SK-N-SH (cell line): ENCODE measurements at regions not wholly inside any gene's neighbourhood (a gene's known extent, or its start where the extent isn't known, plus 50 kb on each side); places are given as distances from the start of the nearest gene placed in this dataset.

Experiments
- NRF1 ChIP-seq: IDR thresholded peaks from 2 replicates; pipeline ENCODE4 v1.6.1; 2012; ENCODE audit warnings: low read depth, mild to moderate bottlenecking, low read length
- RAD21 ChIP-seq: IDR thresholded peaks from 2 replicates; pipeline ENCODE4 v1.6.1; 2012; ENCODE audit warnings: mild to moderate bottlenecking, low read length
- TAF1 ChIP-seq: IDR thresholded peaks from 2 replicates; pipeline ENCODE4 v1.6.1; 2012; ENCODE audit warnings: low read depth, mild to moderate bottlenecking, low read length, moderate library complexity, borderline replicate concordance
- TF ChIP-seq, protein P1 (sequence below): fragments of 200-600 bp; sonication (generic); IDR thresholded peaks from 2 replicates; pipeline ENCODE4 v1.6.1; 2017; ENCODE audit warnings: antibody characterized with exemption, mild to moderate bottlenecking, moderate library complexity
- TF ChIP-seq, protein P2 (sequence below): fragments of 150-350 bp; IDR thresholded peaks from 2 replicates; pipeline ENCODE4 v1.6.1; 2017; ENCODE audit warnings: antibody characterized with exemption, low read length, low read depth, borderline replicate concordance

DNA sequence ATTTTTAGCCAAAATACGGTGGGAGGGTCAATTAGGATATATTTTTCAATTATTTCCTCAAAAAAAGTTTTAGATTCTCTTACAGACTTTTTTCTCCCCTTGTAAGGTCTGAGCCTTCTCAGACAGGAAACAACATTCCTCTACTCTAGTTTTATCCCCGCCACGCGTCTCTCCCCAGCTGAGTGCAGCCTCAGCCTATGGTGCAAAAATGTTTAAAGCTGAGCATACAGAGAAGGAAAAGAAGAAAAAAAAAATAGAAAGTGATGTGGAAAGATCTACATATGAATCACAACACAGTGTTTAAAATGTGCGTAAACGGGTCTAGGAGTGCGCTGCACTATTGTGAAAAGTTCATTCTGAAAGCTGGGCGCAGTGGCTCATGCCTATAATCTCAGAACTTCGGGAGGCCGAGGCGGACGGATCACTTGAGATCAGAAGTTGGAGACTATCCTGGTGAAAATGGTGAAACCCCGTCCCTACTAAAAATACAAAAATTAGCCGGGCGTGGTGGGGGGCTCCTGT lies 159.0 kb downstream of the TRIM27 start:
- TF ChIP-seq, protein P1, sequence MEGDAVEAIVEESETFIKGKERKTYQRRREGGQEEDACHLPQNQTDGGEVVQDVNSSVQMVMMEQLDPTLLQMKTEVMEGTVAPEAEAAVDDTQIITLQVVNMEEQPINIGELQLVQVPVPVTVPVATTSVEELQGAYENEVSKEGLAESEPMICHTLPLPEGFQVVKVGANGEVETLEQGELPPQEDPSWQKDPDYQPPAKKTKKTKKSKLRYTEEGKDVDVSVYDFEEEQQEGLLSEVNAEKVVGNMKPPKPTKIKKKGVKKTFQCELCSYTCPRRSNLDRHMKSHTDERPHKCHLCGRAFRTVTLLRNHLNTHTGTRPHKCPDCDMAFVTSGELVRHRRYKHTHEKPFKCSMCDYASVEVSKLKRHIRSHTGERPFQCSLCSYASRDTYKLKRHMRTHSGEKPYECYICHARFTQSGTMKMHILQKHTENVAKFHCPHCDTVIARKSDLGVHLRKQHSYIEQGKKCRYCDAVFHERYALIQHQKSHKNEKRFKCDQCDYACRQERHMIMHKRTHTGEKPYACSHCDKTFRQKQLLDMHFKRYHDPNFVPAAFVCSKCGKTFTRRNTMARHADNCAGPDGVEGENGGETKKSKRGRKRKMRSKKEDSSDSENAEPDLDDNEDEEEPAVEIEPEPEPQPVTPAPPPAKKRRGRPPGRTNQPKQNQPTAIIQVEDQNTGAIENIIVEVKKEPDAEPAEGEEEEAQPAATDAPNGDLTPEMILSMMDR, result no peak
- TF ChIP-seq RAD21, result no peak
- TF ChIP-seq NRF1, result no peak
- TF ChIP-seq, protein P2, sequence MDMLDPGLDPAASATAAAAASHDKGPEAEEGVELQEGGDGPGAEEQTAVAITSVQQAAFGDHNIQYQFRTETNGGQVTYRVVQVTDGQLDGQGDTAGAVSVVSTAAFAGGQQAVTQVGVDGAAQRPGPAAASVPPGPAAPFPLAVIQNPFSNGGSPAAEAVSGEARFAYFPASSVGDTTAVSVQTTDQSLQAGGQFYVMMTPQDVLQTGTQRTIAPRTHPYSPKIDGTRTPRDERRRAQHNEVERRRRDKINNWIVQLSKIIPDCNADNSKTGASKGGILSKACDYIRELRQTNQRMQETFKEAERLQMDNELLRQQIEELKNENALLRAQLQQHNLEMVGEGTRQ, result no peak
- TF ChIP-seq TAF1, result no peak
